Activated T-cell treated with anti-CD3 and anti-CD28 coated beads for 24 hours (primary cell): ENCODE measurements at regions not wholly inside any gene's neighbourhood (a gene's known extent, or its start where the extent isn't known, plus 50 kb on each side); places are given as distances from the start of the nearest gene placed in this dataset.
"Not testable (repeated sequence)": the region's sequence is repeated elsewhere in the genome, so short reads cannot be mapped to it uniquely, and the experiment has no call there.

Experiments used
- DNase-seq: peaks from one replicate; pipeline ENCODE4 v3.0.0-alpha.2; 2020; ENCODE audit warnings: low read depth

GRCh38 chr13:108077284-108077683 is 138.1 kb downstream of the LIG4 start:
- no peak for DNase-seq

DNA sequence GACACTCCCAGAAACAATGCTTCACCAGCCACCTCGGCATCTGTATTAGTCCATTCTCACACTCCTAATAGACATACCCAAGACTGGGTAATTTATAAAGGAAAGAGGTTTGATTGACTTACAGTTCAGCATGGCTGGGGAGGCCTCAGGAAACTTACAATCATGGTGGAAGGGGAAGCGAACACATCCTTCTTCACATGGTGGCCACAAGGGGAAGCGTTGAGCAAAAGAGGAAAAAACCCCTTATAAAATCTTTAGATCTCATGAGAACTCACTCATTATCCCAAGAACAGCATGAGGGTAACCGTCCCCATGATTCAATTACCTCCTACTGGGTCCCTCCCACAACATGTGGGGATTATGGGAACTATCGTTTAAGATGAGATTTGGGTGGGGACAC is 140.9 kb downstream of the LIG4 start:
- DNase-seq: not testable (repeated sequence)

GRCh38 chr13:108070925-108071324 is 144.4 kb downstream of the LIG4 start:
- no peak for DNase-seq

DNA sequence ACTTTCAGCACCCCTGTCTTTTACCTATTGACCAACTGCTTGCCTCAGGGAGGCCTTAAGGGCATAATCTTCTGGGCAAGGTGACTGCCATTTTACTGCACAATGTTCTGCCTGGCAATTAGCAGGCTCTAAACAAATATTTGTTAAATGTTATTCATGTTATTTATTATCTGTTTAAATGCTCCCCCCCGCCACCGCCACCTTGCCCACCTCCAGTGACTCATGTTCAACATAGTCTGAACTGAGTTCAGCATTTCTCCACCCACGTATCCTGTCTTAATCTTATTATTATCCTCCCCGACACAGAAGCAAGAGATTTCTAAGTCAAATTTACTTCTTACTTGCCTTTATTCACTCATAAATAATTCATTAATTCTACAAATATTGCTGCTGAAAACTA is 144.8 kb downstream of the LIG4 start:
- no peak for DNase-seq

DNA sequence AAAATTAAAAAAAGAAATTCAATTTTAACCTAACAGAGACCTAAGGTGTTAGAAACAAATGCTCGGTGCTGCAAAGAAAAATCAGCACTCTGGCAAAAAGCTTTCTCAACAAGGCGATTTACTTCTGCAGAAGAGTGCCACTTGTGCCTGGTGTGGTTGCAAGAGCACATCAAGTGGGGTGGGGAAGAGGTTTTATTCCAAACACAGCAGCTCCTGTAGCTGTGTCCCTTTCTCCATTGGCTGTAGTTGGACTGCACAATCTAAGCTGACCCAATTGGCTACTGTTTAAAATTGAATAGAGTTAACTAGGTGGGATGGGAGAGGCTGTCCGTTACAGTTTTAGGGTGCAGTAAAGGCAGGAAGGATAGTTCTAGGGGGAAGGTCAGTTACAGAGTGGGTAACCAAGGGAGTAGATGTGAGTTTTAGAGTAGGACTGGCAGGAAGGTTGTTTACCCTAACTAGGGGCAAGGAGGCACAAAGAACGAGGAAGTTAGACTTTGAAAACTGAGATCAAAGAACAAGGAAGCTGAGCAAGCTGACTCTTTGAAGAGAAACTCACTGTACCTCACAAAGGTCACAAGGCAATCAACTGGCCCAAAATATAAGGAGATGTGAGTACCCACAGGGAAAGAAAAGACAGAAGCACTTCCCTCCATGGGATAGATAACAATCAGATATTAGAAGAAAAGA is 145.7 kb downstream of the LIG4 start:
- DNase-seq: no peak

GRCh38 chr13:108064372-108064771 is 151.0 kb downstream of the LIG4 start:
- not testable (repeated sequence) for DNase-seq

DNA sequence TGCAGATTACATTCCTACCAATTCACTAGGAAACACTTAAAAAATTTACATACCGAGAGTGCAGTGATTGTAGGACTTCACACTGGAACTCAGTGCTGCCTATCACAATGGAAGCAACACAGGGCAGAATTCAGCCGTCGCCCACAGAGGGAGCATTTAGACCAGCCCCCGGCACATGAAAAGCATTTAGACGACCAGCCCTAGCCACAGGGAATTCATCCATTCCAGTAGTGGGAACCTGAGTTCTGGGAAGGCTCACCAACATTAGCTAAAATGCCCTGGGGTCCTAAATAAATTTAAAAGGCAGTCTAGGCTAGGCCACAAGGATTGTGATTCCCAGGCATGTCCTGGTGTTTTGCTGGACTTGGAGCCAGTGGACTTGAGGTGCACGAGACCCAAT is 155.2 kb downstream of the LIG4 start:
- DNase-seq: no peak

- DNase-seq: no peak
Measured at GRCh38 chr13:108056278-108056677, 159.1 kb downstream of the LIG4 start.

- DNase-seq: no peak
Measured at GRCh38 chr13:108049211-108049610, 166.1 kb downstream of the LIG4 start.

DNA sequence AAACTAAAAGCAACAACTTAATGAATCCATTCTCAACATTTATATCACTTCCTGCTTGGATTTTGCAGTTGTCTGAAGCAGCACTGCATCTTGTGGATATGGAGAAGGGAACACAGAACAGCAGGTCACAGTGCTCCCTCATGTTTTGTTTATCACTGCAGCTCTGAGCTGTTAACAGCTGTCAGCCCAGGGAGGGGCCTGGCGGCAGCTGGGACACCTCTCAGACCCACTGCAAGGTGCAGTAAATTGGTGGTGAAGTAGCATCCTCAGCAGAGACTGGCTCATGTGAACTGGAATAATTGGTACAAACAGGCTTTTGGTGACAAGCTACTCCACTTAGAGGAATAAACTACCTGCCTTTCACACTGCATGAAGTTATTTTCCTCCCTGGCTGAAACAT is 170.4 kb downstream of the LIG4 start:
- DNase-seq: no peak

GRCh38 chr13:108042866-108043265 is 172.5 kb downstream of the LIG4 start:
- not testable (repeated sequence) for DNase-seq

GRCh38 chr13:108037348-108037747 is 178.0 kb downstream of the LIG4 start:
- DNase-seq: no peak

GRCh38 chr13:108036411-108036932 is 178.9 kb downstream of the LIG4 start:
- no peak for DNase-seq

GRCh38 chr13:108034909-108035410 is 180.4 kb downstream of the LIG4 start:
- no peak for DNase-seq

DNA sequence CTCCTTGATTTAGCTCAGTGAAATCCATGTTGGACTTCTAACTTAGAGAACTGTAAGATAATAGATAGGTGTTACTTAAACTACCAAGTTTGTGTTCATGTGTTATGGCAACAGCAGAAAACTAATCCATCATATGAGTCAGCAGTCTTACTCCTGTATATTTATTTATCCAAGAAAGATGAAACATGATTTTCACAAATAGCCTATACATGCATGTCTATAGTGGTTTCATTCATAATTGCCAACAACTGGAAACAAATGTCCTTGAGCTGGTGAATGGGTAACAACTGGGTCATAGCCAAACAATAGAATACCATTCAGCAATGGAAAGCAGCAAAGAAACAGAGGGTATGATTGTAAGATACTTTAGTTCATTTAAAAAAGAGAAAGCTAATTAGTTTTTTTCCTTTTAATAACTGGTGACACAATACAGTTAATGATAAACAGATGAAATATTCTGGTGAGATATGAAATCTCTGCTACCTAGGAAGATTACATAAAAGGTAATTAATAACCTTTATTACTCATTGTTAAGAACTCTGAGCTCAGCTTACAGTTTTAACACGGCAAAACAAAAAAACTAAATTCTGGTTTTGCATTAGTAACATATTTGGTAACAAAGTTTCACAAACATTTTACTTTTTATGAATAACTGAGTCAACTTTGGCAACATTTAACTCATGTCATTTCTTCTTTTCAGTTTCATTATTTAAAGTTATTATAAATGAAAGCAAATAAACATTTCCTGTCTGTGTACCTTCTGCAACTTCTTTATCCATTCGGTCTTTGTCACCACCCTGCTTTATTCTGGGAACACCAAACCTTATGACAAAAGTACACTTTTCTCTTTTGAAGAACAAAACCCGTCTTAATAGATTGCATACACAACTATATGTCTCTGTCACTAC is 181.3 kb downstream of the LIG4 start:
- DNase-seq: no peak

- DNase-seq: no peak
Measured at GRCh38 chr13:108031865-108032264, 183.5 kb downstream of the LIG4 start.

DNA sequence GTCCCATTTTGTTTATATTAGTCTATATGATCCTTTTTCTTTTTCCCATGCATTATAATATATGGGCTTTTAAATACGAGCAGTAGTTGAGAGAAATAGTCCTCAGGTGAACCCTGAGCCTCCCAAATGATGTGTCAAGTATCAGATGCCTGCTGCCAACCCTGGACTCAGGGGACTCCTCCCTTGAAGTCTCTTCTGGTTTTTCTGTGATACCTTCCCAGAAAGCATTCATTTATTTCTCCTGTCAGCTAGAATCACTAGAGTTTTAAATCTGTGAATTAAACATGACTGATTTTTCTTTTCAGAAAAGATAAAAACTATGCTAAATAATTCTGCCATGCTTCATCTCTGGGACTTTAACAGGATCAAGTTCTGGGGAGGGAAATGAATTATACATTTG is 184.6 kb downstream of the LIG4 start:
- DNase-seq: no peak

- DNase-seq: no peak
Measured at GRCh38 chr13:108026680-108027410, 188.5 kb downstream of the LIG4 start.

GRCh38 chr13:108020027-108020426 is 195.3 kb downstream of the LIG4 start:
- no peak for DNase-seq

DNA sequence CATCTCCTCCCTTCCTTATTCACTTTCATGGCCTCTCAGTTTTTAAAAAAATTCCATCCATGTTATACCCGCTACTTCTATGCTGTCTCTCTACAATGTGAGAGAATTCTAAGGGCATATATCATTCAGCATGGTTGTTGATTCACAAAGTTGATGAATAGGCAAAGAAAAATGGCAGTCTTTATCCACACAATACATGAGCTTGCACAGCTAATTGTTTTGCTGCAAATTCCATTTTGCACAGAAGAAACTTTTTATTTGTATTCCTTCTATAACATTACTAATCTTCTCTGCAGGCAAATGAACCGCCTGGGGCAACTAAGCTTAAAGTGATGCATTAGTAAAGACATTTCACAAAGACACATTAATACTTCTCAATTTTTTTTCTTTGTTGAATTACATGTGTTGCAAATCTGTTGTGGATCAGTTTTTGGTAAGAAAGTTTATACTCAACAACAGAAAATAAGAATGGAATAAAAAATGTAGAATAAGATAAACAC is 196.9 kb downstream of the LIG4 start:
- no peak for DNase-seq

DNA sequence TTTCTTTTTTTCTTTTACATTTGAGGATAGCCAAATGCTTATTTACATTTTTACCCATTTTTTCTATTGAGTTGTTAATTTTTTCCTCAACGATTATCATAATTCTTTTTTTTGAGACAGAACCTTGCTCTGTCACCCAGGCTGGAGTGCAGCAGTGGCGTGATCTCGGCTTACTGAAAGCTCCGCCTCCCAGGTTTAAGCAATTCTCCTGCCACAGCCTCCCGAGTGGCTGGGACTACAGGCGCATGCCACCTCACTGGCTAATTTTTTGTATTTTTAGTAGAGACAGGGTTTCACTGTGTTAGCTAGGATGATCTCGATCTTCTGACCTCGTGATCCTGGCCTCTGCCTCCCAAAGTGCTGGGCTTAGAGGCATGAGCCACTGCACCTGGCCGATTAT is 208.7 kb downstream of the LIG4 start:
- no peak for DNase-seq

- no peak for DNase-seq
Measured at GRCh38 chr13:108005231-108005630, 210.1 kb downstream of the LIG4 start.
